Colon (tissue), 2 donors: ENCODE measurements at regions not wholly inside any gene's neighbourhood (a gene's known extent, or its start where the extent isn't known, plus 50 kb on each side); places are given as distances from the start of the nearest gene placed in this dataset.
"Not testable (repeated sequence)": the region's sequence is repeated elsewhere in the genome, so short reads cannot be mapped to it uniquely, and the experiment has no call there.

Experiments
- FAIRE-seq: peaks from 2 replicates; lab custom pipeline; 2012; peaks lifted over from hg19 to GRCh38; lab: Jason Lieb, UNC
- donor health status: control.
- donor health status: control.

- FAIRE-seq = not testable (repeated sequence)
Measured at GRCh38 chr18:14606546-14606945, 63.1 kb upstream of the POTEC start.

- FAIRE-seq = peak; percentile 57
Measured at GRCh38 chr18:14607360-14607759, 64.0 kb upstream of the POTEC start.

- FAIRE-seq = peak; percentile 77
Measured at GRCh38 chr18:14612422-14612821, 69.0 kb upstream of the POTEC start.

DNA sequence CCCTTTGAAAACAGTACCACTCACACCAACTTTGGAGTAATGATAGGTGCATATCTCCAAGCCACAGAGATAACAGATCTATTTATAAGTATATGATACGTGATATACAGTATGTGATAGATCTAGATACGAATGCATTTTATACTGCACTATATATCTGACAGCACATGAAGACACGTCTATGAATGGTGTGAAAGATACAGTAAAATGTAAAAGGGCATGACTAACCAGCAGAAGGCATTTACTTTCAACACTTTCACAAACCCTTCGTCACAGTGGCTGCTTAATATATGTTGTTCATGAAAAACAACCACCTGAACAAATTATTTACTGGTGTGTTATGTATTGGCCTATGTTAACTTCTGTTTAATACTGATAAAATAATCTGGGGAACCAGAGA, 71.1 kb upstream of the POTEC start:
- peak; percentile 72 for FAIRE-seq

DNA sequence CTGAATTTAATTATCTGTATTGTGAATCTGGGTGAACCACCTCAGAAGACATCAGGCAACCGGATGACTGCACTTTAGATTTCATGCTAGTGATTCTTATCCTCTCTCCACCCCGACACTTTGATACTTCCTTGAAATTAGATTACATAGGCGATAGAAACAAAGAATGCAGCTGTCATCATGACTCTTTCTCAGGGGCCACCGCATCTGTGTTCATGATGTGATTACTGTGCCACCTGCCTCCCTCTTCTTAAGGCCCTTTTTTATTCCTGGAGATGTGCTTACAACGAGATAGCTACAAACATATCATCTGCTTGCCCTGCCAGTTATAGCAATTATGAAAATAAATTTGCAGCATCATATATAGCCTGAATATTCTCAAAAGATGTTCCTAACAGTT, 83.9 kb upstream of the POTEC start:
- FAIRE-seq = not testable (repeated sequence)

DNA sequence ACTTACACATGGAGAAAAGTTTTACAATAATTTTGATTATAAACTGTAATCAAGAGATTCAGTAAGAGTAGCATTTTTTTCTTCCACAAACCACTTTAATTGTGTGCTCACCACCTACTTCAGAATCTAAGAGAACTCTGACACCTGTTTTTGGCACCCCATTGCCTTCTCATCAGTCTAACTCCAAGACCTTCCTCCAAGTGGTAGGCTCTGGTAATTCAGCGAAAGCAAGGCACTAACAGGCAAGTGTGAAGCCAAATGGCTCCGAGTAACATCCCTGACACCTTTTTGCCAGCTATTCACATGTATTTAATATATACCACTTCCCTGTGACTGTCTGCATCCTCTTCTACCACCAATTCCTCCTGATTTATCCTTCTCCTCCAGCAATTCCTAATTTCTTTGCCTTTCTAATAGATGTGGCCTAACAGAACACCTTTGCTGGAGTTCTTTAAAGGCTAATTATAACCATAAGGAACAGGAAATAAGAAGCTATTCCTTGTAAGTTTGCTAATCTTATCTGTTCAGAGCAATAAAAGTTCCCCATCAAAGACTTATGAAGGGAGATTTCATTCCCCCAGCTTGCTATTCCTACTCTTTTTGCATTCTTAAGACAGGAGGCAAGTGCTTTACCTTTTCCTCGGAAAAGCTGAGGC, 85.1 kb upstream of the POTEC start:
- not testable (repeated sequence) for FAIRE-seq

DNA sequence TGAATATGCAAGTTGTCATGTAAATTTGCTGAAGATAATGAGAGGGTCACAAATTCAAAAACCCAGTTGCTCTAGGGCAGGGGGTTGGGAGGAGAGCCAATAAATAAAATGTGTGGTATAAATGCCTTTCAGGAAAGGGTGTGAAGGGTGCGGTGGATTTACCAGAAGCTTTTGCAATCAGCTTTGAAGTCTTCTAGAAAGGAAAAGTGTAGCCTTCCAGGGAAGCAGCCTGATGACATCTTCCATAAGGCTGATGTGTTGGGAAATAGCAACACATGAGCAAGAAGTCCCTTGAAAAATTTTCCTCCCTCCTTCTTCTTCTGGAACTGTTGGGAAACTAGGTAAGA, 85.6 kb upstream of the POTEC start:
- not testable (repeated sequence) for FAIRE-seq

DNA sequence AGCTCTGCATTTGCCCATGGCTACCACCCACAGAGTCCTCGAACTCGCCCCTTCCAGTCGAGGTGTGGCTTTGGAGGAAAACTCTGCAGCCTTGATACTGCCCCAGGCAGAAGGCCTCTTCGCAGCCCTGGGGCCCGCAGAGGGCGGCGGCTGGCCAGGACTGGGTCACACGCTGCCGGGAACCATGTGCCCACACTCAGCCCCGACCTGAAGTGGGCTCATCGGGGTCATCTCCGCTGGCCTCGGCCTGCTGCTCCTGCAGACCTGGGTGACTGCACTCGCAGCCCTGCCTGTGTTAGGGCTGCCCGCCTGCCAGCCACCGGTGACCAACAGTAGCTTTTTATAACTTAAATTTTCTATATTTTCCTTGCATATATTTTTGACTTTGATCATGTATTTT, 89.6 kb upstream of the POTEC start:
- FAIRE-seq = not testable (repeated sequence)

- FAIRE-seq = not testable (repeated sequence)
Measured at GRCh38 chr18:14638008-14638407, 94.6 kb upstream of the POTEC start.

DNA sequence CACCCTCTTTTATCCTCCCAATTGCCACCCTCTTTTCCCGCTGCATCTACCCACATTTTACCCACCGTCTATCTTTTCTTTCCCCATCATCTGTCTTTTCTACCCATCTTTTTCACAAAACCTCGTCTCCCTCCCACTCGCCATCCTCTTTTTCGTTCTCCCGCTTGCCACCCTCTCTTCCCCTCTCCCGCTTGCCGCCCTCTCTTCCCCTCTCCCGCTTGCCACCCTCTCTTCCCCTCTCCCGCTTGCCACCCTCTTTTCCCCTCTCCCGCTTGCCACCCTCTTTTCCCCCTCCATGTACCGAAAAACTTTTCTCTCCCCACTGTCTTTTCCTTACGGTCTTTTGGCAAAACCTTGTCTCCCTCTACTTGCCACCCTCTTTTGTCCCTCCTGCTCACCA, 97.7 kb upstream of the POTEC start:
- not testable (repeated sequence) for FAIRE-seq

- not testable (repeated sequence) for FAIRE-seq
Measured at GRCh38 chr18:14643715-14644290, 100.4 kb upstream of the POTEC start.

DNA sequence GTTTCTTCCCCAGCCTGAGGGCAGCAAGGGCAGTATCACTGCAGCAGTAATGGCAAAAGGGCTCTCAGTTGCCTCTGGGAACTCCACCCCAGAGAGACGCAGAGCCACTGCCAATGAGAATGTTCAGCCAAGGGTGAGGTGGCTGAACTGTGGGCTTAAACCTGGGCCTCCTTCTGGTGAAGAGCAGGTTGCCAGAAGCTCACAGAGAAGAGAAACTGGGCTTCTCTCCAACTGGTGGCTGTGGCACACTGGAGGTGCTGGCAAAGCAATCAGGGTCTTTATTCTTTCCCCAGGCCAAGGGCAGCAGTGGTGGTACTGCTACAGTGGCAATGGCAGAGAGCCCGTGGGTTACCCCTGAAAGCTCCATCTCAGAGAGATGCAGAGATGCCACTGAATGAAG, 54.9 kb upstream of the ANKRD30B start:
- FAIRE-seq = not testable (repeated sequence)

GRCh38 chr18:14693882-14694281, 54.1 kb upstream of the ANKRD30B start:
- FAIRE-seq = not testable (repeated sequence)

- not testable (repeated sequence) for FAIRE-seq
Measured at GRCh38 chr18:14698006-14698405, 50.0 kb upstream of the ANKRD30B start.
